ENCODE measurements at regions not wholly inside any gene's neighbourhood (a gene's known extent, or its start where the extent isn't known, plus 50 kb on each side); places are given as distances from the start of the nearest gene placed in this dataset.

DNA sequence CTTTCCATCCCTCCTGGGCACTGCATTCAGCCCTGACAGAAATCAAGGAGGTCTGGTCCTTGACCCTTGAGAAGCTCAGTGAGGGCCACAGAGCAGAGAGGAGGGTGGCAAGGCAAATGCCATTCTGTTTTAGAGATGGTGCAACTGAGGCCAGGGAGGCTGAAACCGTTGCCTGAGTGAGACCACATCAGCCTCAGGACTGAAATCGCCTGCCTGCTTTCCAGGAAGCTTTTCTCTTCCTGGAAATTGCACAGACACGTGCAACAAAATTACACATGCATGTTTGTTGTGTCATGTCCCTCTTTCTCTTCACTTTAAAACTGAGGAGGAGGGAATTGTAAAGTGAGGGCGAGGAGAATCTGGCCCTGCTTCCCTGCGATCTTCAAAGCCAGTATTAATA is 113.7 kb upstream of the PDE10A start:
- no peak for TF ChIP-seq POLR2A (IDR thresholded peaks at IDR 0.05)
- TF ChIP-seq, protein P1, sequence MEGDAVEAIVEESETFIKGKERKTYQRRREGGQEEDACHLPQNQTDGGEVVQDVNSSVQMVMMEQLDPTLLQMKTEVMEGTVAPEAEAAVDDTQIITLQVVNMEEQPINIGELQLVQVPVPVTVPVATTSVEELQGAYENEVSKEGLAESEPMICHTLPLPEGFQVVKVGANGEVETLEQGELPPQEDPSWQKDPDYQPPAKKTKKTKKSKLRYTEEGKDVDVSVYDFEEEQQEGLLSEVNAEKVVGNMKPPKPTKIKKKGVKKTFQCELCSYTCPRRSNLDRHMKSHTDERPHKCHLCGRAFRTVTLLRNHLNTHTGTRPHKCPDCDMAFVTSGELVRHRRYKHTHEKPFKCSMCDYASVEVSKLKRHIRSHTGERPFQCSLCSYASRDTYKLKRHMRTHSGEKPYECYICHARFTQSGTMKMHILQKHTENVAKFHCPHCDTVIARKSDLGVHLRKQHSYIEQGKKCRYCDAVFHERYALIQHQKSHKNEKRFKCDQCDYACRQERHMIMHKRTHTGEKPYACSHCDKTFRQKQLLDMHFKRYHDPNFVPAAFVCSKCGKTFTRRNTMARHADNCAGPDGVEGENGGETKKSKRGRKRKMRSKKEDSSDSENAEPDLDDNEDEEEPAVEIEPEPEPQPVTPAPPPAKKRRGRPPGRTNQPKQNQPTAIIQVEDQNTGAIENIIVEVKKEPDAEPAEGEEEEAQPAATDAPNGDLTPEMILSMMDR (IDR thresholded peaks at IDR 0.05): no peak

Data from prostate gland (tissue), 2 donors.